ENCODE measurements at regions not wholly inside any gene's neighbourhood (a gene's known extent, or its start where the extent isn't known, plus 50 kb on each side); places are given as distances from the start of the nearest gene placed in this dataset.

DNA sequence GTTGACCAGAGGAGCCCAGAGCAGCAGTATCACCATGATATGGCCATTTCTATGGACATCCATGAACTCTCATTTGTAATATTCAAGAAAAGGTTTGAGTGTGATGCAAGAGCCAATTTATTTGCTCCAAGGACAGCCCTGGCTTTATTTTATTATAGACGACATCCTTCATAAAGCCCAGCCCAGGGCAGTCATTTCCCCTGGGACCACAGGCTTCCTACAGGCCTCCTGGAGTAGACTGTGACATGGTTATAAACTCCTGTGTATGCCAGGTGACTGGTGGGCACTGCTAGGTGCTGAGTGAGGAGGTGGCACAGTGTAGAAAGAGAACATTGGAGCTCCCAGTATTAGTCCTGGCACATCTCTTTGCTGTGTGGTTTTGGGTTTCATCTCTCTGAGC is 120.9 kb downstream of the UTP18 start:
- no peak for DNase-seq
- in situ Hi-C loops (cut with HindIII; ENCODE audit: low pct_ligation_motif_present, low pct_unique_long_range_greater_than_20kb, low sequenced_read_pairs) = no loop called here

DNA sequence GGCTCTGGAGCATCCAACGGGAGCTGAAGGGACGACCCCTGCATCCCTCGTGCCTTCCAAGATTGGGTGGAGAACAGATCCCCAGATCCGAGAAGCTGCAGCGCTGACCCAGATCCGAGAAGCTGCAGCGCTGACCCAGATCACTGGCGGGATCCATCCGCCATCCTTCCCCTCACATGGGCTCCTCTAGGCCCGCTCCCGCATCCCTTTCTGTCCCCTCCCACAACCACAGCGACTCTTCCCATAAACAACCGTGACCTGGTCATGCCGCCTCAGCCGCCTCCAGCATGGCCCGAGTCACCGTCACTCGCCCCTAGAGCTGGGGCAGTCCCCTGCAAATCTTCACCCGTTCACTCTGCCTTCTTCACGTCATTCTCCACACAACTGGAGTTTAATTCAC is 124.9 kb downstream of the UTP18 start:
- DNase-seq = no peak
- in situ Hi-C loops (cut with HindIII; ENCODE audit: low pct_ligation_motif_present, low pct_unique_long_range_greater_than_20kb, low sequenced_read_pairs) = no loop called here

DNA sequence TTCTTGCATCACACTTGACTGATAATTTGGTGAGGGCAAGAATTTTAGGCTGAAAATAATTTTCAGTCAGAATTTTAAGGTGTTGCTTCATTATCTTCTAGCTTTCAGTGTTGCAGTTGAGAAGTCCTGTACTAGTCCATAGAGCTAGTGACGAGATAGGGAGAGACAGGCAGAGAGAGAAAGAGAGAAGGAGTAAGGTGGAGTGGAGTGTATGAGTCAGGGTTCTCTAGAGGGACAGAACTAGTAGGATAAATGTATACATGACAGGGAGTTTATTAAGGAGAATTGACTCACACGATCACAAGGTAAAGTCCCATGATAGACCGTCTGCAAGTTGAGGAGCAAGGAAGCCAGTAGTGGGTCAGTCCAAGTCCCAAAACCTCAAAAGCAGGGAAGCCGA is 127.2 kb downstream of the UTP18 start:
- no peak for DNase-seq
- in situ Hi-C loops (cut with HindIII; ENCODE audit: low pct_ligation_motif_present, low pct_unique_long_range_greater_than_20kb, low sequenced_read_pairs) = no loop called here

DNA sequence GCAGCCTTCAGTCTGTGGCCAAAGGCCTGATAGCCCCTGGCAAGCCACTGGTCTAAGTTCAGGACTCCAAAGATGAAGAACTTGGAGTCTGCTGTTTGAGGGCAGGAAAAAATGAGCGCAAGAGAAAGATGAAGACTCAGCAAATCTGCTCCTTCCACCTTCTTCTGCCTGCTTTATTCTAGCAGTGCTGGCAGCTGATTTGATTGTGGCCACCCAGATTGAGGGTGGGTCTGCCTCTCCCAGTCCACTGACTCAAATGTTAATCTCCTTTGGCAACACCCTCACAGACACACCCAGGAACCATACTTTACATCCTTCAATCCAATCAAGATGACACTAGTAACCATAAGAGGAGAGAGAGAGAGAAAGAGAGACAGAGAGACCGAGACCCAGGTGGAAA is 127.6 kb downstream of the UTP18 start:
- in situ Hi-C loops (cut with HindIII; ENCODE audit: low pct_ligation_motif_present, low pct_unique_long_range_greater_than_20kb, low sequenced_read_pairs) = no loop called here
- no peak for DNase-seq

DNA sequence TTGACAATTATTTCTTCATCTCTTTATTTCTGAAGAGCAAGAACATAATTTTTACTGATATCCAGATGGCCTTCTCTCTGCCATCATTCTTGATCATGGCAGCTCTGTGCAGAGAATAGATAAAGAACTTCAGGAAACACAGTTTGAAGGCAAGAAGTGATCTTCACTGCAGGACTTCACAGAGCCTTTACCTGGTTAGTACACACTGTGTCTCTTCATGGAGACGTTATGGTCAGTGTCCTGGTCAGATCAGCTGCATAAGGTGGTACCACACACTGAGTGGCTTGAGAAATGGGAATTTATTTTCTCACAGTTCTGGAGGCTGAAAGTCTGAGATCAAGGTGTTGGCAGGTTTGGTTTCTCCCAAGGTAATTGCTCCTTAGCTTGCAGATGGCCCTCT is 129.5 kb downstream of the UTP18 start:
- in situ Hi-C loops (cut with HindIII; ENCODE audit: low pct_ligation_motif_present, low pct_unique_long_range_greater_than_20kb, low sequenced_read_pairs) = no loop called here
- no peak for DNase-seq

DNA sequence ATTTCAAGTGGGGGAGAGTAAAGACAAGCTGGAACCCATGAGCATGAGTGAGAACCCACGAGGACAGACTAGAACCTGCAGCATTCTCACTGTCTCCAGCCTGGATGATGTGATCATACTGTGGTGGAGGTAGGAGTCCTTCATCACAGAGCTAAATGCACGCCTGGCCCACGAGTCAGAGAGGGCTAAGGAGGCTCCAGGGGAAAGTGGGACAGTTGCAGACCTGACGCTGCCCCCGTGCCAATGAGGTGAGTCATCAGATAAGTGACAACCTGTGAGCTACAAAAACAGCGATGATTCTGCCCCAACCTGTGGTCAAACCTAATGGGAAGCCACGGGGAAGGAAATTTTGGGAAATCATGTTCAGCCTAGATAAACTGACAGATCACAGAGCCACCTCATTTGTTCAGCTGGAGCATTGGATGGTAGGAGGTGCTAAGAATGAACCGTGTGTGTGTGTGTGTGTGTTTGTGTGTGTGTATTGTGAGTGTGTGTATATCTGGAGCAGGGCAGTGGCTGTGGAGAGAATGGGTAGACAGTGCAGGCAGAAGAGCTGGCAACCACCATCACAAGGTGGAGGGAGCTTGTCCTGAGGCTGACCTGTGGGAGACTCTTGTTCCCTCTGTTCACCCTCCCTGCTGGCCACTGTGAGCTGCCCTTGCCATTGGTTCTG is 131.8 kb downstream of the UTP18 start:
- no peak for DNase-seq
- in situ Hi-C loops (cut with HindIII; ENCODE audit: low pct_ligation_motif_present, low pct_unique_long_range_greater_than_20kb, low sequenced_read_pairs) = no loop called here

DNA sequence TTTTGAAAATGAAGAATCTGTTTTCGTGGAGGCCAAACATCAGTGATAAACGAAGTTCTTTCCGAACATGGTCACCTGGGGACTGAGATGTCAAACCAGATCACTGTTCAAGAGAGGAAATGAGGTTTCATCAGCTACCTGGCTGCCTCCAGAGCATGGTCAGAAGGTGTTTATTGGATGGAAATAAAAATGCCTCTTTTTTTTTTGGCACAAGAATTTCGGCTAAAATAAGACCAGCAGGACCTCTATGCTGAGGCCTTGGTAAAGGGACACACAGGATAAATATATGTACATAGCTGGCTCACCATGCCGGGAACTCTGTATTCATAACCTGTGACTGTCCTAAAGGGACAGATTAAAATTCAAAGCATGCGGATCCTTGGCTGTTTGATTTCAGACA is 135.3 kb downstream of the UTP18 start:
- DNase-seq = no peak
- in situ Hi-C loops (cut with HindIII; ENCODE audit: low pct_ligation_motif_present, low pct_unique_long_range_greater_than_20kb, low sequenced_read_pairs) = no loop called here

DNA sequence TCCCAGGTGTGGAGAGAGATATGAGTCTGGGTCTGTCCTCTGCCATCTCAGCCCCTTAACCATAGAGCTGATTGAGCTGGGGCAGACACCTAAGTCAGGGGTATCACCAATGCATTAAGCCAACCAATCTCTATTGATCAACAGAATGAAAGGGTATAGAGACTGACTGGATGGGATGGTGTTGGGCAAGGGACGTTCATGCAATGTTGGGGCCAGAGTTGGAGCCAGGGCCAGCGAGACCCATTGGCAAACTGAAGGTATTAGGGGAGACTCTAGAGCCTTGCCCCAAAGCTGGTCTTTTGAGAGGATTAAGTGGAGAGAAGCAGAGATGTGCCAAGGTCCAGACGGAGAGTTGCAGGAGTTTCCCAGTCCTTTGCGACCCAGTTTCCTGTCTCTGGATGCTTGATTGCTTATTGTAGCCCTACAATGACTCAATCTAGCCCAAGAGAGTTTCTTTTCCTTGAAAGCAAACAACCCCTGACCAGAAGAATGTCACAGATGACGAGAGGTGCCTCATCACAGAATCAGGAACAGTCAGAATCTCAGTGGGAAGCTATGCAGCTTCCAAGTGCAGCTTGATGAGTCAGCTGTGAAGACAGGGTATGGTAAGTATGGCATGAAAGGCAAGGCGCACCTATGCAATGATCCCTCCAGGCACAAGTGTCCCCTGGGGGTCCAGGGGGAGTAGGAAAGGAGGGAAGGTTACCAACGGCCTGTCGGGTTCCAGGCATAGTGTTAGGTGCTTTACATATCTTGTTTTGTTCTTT is 137.2 kb downstream of the UTP18 start:
- in situ Hi-C loops (cut with HindIII; ENCODE audit: low pct_ligation_motif_present, low pct_unique_long_range_greater_than_20kb, low sequenced_read_pairs) = no loop called here
- DNase-seq = peak; percentile 57

DNA sequence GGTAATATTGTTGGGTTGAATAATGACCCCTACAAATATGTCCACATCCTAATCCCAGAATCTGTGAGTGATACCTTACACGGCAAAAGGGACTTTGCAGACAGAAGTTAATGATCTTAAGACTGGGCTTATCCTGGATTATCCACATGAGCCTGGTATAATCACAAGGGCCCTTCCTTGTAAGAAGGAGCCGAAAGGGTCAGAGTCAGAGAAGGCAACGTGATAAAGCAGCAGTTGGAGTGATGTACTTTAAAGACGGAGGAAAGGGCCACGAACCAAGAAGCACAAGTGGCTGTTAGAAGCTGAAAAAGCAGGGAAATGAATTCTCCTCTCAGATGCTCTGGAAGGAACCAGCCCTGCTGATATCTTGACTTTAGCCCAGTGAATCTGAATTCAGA is 137.8 kb downstream of the UTP18 start:
- no peak for DNase-seq
- in situ Hi-C loops (cut with HindIII; ENCODE audit: low pct_ligation_motif_present, low pct_unique_long_range_greater_than_20kb, low sequenced_read_pairs) = no loop called here

DNA sequence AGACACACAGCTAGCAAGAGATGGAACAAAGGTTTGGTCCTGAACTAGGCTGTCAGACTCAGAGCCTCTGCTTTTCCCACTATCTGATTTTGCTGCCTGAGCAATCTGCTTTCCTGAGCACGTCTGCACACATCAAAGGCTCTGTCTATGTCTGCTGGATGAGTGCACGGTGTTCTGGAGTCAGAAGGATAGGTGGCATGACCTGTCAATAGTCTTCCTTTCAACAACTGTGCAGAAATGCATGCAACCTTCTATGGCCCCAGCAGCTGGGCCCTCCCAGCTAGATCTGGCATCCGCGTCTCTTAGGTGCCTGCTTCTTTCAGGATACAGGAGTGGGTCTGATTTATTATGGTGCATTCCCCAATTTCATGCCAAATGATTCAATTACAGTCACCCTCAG is 138.3 kb downstream of the UTP18 start:
- in situ Hi-C loops (cut with HindIII; ENCODE audit: low pct_ligation_motif_present, low pct_unique_long_range_greater_than_20kb, low sequenced_read_pairs) = no loop called here

DNA sequence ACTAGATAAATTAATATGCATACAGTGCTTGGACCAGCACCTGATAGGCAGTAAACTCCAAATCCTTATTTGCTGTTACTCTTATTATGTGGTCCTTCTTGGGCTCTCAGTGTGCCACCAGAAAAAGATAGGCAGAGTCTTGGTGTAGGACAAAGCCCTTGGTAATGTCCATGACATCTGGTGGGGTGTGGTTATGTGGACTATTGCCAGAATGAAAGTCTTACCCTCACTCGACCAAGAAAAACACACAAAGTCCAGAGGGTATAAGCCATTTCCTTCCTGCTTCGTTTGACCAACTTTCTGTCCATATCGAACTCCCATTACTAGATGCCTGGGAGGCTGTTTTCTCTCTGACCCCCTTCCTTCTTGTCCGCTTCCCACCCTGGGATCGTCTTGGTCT is 140.9 kb downstream of the UTP18 start:
- DNase-seq = no peak
- in situ Hi-C loops (cut with HindIII; ENCODE audit: low pct_ligation_motif_present, low pct_unique_long_range_greater_than_20kb, low sequenced_read_pairs) = no loop called here

More for the DNA sequence above, 138.3 kb downstream of the UTP18 start:
- DNase-seq = no peak

DNA sequence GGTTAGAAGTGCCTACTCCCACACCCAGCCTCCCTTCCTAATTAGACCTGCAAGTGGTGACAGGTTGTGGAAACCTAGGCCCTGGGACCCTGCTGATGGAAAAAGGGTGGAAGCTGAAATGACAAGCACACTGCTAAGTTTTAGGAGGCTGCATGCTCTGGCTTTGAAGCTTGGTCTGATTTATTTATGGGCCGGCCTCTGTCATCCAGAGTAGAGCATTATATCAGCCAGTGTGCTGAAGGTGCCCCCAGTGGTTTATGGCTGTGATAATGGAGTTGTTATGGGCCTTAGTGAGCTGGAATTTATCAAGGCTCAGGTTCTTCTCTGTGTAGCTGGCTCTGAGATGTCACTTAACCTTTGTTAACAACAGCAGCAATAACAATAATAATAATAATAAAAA is 142.6 kb downstream of the UTP18 start:
- in situ Hi-C loops (cut with HindIII; ENCODE audit: low pct_ligation_motif_present, low pct_unique_long_range_greater_than_20kb, low sequenced_read_pairs) = no loop called here

DNA sequence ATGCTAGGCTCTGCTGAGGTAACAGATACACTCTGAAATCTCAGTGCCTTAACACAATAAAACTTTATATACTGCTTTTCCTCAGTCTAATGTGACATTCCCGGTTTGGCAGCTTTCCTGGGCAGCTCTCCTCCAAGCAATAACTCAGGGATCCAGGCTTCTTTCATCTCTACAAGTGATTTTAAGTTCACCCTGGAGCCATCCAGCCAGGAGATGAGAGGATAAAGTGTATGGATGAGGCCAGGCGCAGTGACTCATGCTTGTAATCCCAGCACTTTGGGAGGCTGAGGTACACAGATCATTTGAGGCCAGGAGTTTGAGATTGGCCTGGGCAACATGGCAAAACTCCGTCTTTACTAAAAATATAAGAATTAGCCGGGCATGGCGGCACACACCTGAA is 147.2 kb downstream of the UTP18 start:
- in situ Hi-C loops (cut with HindIII; ENCODE audit: low pct_ligation_motif_present, low pct_unique_long_range_greater_than_20kb, low sequenced_read_pairs) = no loop called here
- no peak for DNase-seq

More for the DNA sequence above, 142.6 kb downstream of the UTP18 start:
- DNase-seq = no peak

DNA sequence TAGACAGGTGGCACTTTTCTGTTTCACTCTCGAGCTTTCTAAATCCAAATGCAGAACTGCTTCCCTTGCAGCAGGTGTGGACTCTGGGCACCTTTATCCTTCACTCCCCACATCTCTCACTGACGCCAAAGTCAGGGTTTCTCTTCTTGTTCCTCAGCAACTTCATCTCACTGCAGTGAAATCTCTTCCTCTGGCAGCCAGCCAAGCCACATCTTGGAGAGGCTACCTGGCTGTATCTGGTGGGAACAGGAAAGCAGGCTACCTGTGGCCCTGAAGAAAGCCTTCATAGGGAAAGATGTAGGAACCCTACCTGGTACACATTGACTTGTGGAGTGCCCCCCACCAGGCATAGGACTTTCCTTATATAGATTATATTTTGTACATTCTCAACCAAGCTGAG is 159.1 kb downstream of the UTP18 start:
- DNase-seq = no peak
- in situ Hi-C loops (cut with HindIII; ENCODE audit: low pct_ligation_motif_present, low pct_unique_long_range_greater_than_20kb, low sequenced_read_pairs) = no loop called here

DNA sequence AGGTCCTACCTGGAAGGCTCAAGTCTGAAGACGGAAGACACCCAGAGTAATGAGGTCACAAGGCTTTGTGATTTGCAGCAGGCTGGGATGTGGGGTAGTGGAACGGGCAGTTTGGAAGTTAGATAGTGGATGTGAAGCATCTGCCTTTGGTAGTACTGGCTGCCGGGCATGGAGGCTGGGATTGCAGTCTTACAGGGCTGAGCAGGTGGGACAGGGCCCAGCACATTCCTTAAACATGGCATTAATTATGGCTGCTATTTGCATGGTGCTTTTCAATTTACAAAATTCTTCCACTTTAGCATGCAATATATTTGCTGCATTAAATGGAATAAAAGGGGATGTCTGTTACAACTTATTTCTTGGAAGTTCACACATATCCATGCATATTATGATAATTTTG is 161.2 kb downstream of the UTP18 start:
- DNase-seq = no peak
- in situ Hi-C loops (cut with HindIII; ENCODE audit: low pct_ligation_motif_present, low pct_unique_long_range_greater_than_20kb, low sequenced_read_pairs) = no loop called here

DNA sequence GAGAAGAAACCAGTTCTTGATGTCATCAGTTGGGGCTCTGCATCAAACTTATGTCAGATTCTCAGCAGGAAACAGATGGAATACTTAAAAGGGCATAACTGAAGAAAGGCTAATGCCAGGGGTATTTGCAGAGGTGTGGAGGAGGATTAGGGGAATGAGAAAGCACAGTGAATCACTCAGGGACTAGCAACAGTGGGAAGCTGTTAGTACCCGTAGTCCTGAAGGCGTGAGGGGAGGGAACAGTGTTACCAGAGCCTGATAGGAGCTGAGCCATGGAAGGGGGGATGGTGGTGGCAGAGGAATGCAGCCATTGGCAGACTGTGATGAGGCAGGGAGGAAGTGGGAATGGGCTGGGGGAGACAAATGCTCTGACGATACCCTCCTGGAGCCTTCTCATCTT is 162.3 kb downstream of the UTP18 start:
- in situ Hi-C loops (cut with HindIII; ENCODE audit: low pct_ligation_motif_present, low pct_unique_long_range_greater_than_20kb, low sequenced_read_pairs) = no loop called here
- DNase-seq = no peak

DNA sequence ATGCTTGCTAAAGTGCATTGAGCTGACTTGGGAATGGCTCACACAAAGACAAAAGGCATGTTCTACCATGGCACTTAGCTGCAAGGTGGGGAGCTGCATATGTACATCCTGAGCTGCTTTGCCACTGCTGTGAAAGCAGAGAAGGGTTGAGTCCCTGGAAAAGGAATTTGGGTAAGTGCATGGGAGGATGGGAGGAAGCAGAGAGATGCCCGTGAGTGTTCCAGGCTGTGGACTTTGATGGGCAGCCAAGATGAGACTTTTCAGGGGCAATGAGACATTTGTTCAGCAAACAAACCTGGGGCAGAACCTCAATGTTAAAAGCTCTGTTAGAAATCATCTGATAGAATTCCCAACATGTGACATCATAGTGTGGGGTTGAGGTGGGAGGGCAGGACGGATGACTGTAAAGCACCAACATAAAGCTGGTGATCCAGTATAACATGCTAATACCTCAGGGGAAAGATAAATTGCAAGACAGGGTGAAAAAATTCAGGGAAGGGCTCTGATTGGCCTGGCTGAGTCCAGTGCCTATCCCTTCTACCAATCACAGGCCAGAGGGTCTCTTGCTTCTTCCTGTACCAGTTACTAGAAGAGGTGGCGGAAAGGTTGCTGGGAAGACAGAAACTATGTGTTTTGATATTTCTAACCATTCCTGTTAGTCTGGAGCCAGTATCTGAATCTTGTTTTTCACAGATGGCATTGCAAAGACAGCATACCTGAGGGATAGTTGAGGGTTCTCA is 163.2 kb downstream of the UTP18 start:
- in situ Hi-C loops (cut with HindIII; ENCODE audit: low pct_ligation_motif_present, low pct_unique_long_range_greater_than_20kb, low sequenced_read_pairs) = no loop called here

DNA sequence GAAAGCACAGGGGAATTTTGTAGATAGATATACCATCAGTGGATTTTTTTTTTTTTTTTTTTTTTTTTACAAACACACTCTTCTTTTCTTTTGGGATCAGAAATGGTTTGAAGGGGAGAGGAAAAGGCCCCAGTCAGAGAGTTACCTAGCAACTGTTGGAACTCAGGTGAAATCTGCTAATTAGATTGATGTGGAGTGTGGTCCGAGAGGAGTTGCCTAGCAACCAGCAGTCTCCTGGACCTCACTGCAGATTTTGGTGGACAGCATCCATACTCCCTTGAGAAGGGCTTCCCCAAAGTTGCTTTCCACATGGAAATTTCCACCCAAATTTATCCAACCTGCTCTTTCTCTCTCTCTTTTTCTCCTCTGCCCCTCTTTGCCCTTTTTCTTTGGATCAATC is 165.4 kb downstream of the UTP18 start:
- in situ Hi-C loops (cut with HindIII; ENCODE audit: low pct_ligation_motif_present, low pct_unique_long_range_greater_than_20kb, low sequenced_read_pairs) = no loop called here
- DNase-seq = no peak

More for the DNA sequence above, 163.2 kb downstream of the UTP18 start:
- no peak for DNase-seq

DNA sequence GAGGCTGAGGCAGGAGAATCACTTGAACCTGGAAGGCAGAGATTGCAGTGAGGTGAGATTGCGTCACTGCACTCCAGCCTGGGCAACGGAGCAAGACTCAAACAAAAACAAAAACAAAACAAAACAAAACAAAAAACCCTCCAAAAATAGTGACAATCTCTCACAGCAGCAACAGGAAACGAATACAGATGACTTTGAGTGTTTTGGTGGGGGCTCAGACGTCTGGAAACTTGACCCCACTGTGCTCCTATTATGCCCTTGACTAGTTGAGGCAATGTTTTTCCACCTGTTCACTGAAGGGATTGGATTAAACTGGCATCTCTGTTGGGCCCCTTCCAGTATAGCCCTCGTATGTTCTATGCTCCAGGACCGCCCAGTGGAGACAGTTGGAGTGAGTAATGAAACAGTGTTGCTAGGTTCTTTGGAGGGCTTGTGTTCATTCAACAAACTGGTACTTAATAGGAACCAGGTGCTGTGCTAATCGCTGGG is 167.0 kb downstream of the UTP18 start:
- DNase-seq = no peak
- in situ Hi-C loops (cut with HindIII; ENCODE audit: low pct_ligation_motif_present, low pct_unique_long_range_greater_than_20kb, low sequenced_read_pairs) = no loop called here

Measured in ACHN (cell line).